AG09309 (cell line): ENCODE measurements at regions not wholly inside any gene's neighbourhood (a gene's known extent, or its start where the extent isn't known, plus 50 kb on each side); places are given as distances from the start of the nearest gene placed in this dataset.

Source experiments
- DNase-seq: peaks from one replicate; pipeline ENCODE4 v3.0.0-alpha.2; 2010; ENCODE audit warnings: low read depth
- H3K4me3 ChIP-seq: 2 replicates; pipeline ENCODE4 v1.5.1; 2011; ENCODE audit warnings: mild to moderate bottlenecking, low read depth, low read length, moderate library complexity; ENCODE audit not compliant: control insufficient read depth
- CTCF ChIP-seq: IDR thresholded peaks from 2 replicates; pipeline ENCODE4 v1.5.1; 2011; ENCODE audit warnings: mild to moderate bottlenecking, low read depth, low read length, inconsistent platforms; ENCODE audit not compliant: insufficient read depth, control insufficient read depth; ENCODE audit errors: missing control alignments

GRCh38 chr14:25239170-25239569 is 189.2 kb upstream of the STXBP6 start:
- no peak for TF ChIP-seq CTCF
- no peak for DNase-seq
- no peak overlapping the region for H3K4me3 ChIP-seq

- no peak overlapping the region for H3K4me3 ChIP-seq
- no peak for TF ChIP-seq CTCF
- no peak for DNase-seq
Observed at GRCh38 chr14:25237845-25238244, 187.9 kb upstream of the STXBP6 start.

GRCh38 chr14:25233613-25234012 is 183.7 kb upstream of the STXBP6 start:
- TF ChIP-seq CTCF = no peak
- DNase-seq = no peak
- no peak overlapping the region for H3K4me3 ChIP-seq

- no peak overlapping the region for H3K4me3 ChIP-seq
- DNase-seq = no peak
- TF ChIP-seq CTCF = no peak
Observed at GRCh38 chr14:25231004-25231403, 181.1 kb upstream of the STXBP6 start.

- no peak overlapping the region for H3K4me3 ChIP-seq
- TF ChIP-seq CTCF = no peak
- DNase-seq = no peak
Observed at GRCh38 chr14:25226214-25226613, 176.3 kb upstream of the STXBP6 start.

- H3K4me3 ChIP-seq = no peak overlapping the region
- no peak for TF ChIP-seq CTCF
- DNase-seq = no peak
Observed at GRCh38 chr14:25222256-25222655, 172.3 kb upstream of the STXBP6 start.

- TF ChIP-seq CTCF = no peak
- DNase-seq = no peak
- no peak overlapping the region for H3K4me3 ChIP-seq
Observed at GRCh38 chr14:25220514-25220913, 170.6 kb upstream of the STXBP6 start.
